Astrocyte of the spinal cord (primary cell): ENCODE measurements at regions not wholly inside any gene's neighbourhood (a gene's known extent, or its start where the extent isn't known, plus 50 kb on each side); places are given as distances from the start of the nearest gene placed in this dataset.

ENCODE experiments used
- DNase-seq: peaks from one replicate; pipeline ENCODE4 v3.0.0; 2011; ENCODE audit warnings: low read depth, low spot score
- H3K4me3 ChIP-seq: 2 replicates; pipeline ENCODE4 v1.5.1; 2011; ENCODE audit warnings: low read depth, mild to moderate bottlenecking, low read length, moderate library complexity
- CTCF ChIP-seq: IDR thresholded peaks from 2 replicates; pipeline ENCODE4 v1.5.1; 2012; ENCODE audit warnings: low read depth, mild to moderate bottlenecking, low read length, inconsistent platforms
- in situ Hi-C: cut with HindIII; loops from 2 replicates; pipeline ENCODE4 v1.10.0; 2017; ENCODE audit warnings: low sequenced_read_pairs

GRCh38 chr4:43253541-43253940 lies 361.0 kb downstream of the GRXCR1 start:
- TF ChIP-seq CTCF = no peak
- no peak for DNase-seq
- in situ Hi-C loops = no loop called here
- no peak overlapping the region for H3K4me3 ChIP-seq

GRCh38 chr4:43264730-43265129 lies 372.2 kb downstream of the GRXCR1 start:
- H3K4me3 ChIP-seq = no peak overlapping the region
- DNase-seq = no peak
- in situ Hi-C loops = no loop called here
- no peak for TF ChIP-seq CTCF

- H3K4me3 ChIP-seq = no peak overlapping the region
- in situ Hi-C loops = no loop called here
- no peak for TF ChIP-seq CTCF
- no peak for DNase-seq
Measured at GRCh38 chr4:43271946-43272345, 379.4 kb downstream of the GRXCR1 start.

GRCh38 chr4:43274376-43274775 lies 381.9 kb downstream of the GRXCR1 start:
- no peak for DNase-seq
- no peak for TF ChIP-seq CTCF
- H3K4me3 ChIP-seq = no peak overlapping the region
- in situ Hi-C loops = no loop called here

GRCh38 chr4:43275779-43276178 lies 383.3 kb downstream of the GRXCR1 start:
- DNase-seq = no peak
- TF ChIP-seq CTCF = no peak
- in situ Hi-C loops = no loop called here
- H3K4me3 ChIP-seq = no peak overlapping the region

- TF ChIP-seq CTCF = no peak
- in situ Hi-C loops = no loop called here
- peak; percentile 21 for DNase-seq
- no peak overlapping the region for H3K4me3 ChIP-seq
Measured at GRCh38 chr4:43276321-43276720, 383.8 kb downstream of the GRXCR1 start.

- H3K4me3 ChIP-seq = no peak overlapping the region
- peak; percentile 66 for DNase-seq
- in situ Hi-C loops = no loop called here
- no peak for TF ChIP-seq CTCF
Measured at GRCh38 chr4:43277003-43277402, 384.5 kb downstream of the GRXCR1 start.
